HG03159 (cell line): ENCODE measurements at regions not wholly inside any gene's neighbourhood (a gene's known extent, or its start where the extent isn't known, plus 50 kb on each side); places are given as distances from the start of the nearest gene placed in this dataset.
"Not testable (repeated sequence)": the region's sequence is repeated elsewhere in the genome, so short reads cannot be mapped to it uniquely, and the experiment has no call there.

Source experiments
- ATAC-seq: cut with Tn5 transposase; IDR thresholded peaks from one replicate; pipeline ENCODE4 v1.9.1; 2021; ENCODE audit warnings: mild to moderate bottlenecking, moderate library complexity; ENCODE audit not compliant: unreplicated experiment

- no peak for ATAC-seq
These were observed 56.7 kb downstream of the CCDC74A start for GRCh38 chr2:131584380-131584779.

GRCh38 chr2:131584940-131585339 is 57.3 kb downstream of the CCDC74A start:
- ATAC-seq, result peak; percentile 72

- peak; percentile 73 for ATAC-seq
These were observed 60.6 kb downstream of the CCDC74A start for GRCh38 chr2:131588152-131588873.

GRCh38 chr2:131589126-131589525 is 61.4 kb downstream of the CCDC74A start:
- ATAC-seq, result not testable (repeated sequence)

- no peak for ATAC-seq
These were observed 62.7 kb downstream of the CCDC74A start for GRCh38 chr2:131590366-131590765.

GRCh38 chr2:131590896-131591295 is 63.2 kb downstream of the CCDC74A start:
- no peak for ATAC-seq

- not testable (repeated sequence) for ATAC-seq
These were observed 68.9 kb downstream of the CCDC74A start for GRCh38 chr2:131596561-131596960.

GRCh38 chr2:131602444-131602843 is 74.8 kb downstream of the CCDC74A start:
- ATAC-seq, result not testable (repeated sequence)

GRCh38 chr2:131604652-131605051 is 77.0 kb downstream of the CCDC74A start:
- ATAC-seq, result not testable (repeated sequence)

GRCh38 chr2:131606366-131606765 is 78.7 kb downstream of the CCDC74A start:
- not testable (repeated sequence) for ATAC-seq

GRCh38 chr2:131607056-131607455 is 79.4 kb downstream of the CCDC74A start:
- not testable (repeated sequence) for ATAC-seq

- not testable (repeated sequence) for ATAC-seq
These were observed 86.9 kb downstream of the CCDC74A start for GRCh38 chr2:131614539-131614938.

GRCh38 chr2:131618320-131618719 is 90.6 kb downstream of the CCDC74A start:
- ATAC-seq, result not testable (repeated sequence)

- not testable (repeated sequence) for ATAC-seq
These were observed 95.2 kb downstream of the CCDC74A start for GRCh38 chr2:131622874-131623273.

GRCh38 chr2:131626011-131626410 is 98.3 kb downstream of the CCDC74A start:
- not testable (repeated sequence) for ATAC-seq

- ATAC-seq, result not testable (repeated sequence)
These were observed 98.9 kb downstream of the CCDC74A start for GRCh38 chr2:131626565-131626964.

- not testable (repeated sequence) for ATAC-seq
These were observed 100.1 kb downstream of the CCDC74A start for GRCh38 chr2:131627777-131628176.

GRCh38 chr2:131631648-131632047 is 104.0 kb downstream of the CCDC74A start:
- not testable (repeated sequence) for ATAC-seq

- not testable (repeated sequence) for ATAC-seq
These were observed 105.7 kb downstream of the CCDC74A start for GRCh38 chr2:131633405-131633804.

- not testable (repeated sequence) for ATAC-seq
These were observed 106.4 kb downstream of the CCDC74A start for GRCh38 chr2:131633827-131634695.

GRCh38 chr2:131635611-131636010 is 107.9 kb downstream of the CCDC74A start:
- ATAC-seq, result no peak
